HG02870 (cell line): ENCODE measurements at regions not wholly inside any gene's neighbourhood (a gene's known extent, or its start where the extent isn't known, plus 50 kb on each side); places are given as distances from the start of the nearest gene placed in this dataset.
"Not testable (repeated sequence)": the region's sequence is repeated elsewhere in the genome, so short reads cannot be mapped to it uniquely, and the experiment has no call there.

ENCODE experiments used
- ATAC-seq: cut with Tn5 transposase; IDR thresholded peaks from one replicate; pipeline ENCODE4 v1.9.1; 2021; ENCODE audit warnings: mild to moderate bottlenecking, moderate library complexity; ENCODE audit not compliant: unreplicated experiment

DNA sequence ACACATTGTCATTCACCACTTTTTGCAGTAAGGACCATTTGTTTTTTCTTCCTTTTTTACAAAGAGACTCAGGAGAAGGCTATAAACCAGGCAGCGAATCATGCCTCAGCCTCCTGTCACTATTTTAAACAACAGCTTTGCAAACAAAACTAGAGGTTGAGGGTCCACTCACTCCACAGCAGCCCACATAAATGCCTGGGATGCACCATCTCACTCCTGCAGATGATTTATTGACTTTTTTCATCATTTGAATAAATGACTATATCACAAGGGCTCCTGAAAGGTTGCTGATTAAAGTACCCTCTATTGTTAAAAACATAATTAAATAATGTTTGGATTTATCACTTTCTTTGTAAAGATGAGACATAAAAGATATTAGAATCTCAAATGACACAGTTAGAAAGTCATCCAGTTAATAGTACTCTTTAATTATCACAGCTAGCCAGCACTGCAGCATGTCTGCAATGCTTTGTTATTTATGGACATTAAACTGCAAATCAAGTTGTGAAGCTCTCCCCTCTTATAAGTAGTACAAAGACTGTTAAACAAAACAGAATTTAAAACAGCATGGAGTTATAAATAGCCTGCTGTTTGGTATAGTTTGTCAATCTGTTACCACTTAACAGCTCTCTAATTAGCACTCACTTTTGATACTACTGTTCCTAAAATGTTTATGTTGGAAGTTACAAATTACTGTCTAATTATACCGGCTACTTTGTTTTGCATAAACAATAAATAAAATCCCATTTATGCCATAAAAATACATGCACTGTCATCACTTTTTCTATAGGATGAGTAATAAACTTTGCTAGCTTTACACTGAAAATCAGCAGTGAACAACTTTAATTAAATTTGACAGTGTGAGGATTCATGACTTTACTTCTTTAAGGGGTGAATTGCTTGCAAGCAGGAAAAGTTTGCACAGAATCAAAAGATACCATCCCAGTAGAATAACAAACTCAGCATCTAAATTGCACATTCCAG lies 853.2 kb downstream of the UQCRFS1 start:
- no peak for ATAC-seq

DNA sequence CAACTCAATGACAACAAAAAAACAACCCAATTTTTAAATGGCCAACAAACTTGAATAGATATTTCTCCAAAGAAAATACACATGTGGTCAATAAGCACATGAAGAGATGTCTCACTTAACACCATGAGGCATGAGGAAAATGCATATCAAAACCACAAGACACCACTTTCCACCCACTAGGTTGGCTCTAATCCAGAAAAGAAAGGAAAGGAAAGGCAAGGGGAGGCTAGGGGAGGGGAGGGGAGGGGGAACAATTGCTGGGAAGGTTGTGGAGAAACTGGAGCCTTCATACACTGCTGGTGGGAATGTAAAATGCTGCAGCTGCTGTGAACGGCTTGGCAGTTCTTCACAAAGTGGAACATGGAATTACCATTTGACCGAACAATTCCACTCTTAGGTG lies 854.3 kb downstream of the UQCRFS1 start:
- no peak for ATAC-seq

DNA sequence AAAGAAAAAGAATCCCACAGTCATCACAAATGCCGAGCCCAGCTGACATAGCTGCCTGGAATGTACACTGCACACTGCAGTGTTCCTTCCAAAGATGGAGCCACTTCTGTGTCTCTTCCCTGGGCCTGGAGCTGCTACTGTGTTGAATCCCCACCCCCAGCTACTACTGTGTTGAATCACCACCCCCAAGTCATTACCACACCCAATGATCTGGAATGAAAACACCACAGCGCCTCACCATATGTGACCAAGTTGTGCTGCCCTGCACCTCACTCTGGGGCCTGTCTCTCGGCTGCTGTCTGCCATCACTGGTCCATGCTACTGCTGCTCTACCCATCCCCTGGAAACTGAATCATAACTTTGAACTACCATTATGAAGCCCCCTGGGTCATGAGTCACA lies 861.2 kb downstream of the UQCRFS1 start:
- no peak for ATAC-seq

DNA sequence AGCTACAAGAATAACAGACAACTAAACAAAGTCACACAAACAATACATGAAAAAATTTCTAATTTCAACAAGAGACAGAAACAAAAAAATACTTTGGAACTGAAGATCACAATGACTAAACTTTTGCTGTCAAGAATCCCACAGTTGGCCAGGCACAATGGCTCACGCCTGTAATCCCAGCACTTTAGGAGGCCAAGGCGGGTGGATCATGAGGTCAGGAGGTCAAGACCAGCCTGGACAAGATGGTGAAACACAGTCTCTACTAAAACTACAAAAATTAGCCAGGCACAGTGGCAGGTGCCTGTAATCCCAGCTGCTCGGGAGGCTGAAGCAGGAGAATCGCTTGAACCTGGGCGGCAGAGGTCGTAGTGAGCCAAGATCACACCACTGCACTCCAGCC lies 861.6 kb downstream of the UQCRFS1 start:
- not testable (repeated sequence) for ATAC-seq

DNA sequence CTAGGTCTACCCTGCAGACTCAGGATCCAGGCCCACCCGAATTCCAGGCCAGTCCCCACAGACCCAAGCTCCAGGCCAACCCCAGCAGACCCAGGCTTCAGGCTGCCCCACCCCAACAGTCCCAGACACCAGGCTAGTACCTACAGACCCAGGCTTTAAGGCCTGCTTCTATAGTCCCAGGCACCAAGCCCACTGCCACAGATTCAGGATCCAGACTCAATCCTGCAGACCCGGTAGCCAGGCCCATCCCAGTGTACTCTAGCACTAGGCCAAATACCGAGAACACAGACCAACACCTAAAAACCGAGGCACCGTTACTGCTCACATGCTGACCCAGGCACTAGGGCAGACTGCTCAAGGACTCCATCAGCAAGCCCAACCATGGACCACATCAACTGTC lies 862.3 kb downstream of the UQCRFS1 start:
- no peak for ATAC-seq

DNA sequence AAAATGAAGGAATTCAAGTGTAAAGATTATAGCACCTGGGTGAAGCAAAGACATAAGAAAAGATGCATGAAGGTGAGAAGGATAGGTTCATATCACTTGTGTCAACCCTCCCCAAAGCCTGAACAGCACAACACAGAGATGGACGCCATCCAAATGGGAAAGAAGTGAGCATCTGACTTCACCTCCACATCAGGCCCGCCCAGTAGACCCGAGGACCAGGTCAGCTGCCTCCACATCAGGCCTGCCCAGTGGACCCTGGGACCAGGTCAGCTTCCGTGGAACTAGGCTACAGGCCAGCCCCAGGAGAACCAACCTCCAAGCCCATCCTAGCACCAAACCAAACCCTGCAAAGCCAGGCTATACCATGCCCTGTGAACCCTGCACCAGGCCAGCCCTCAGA lies 862.9 kb downstream of the UQCRFS1 start:
- ATAC-seq = no peak

DNA sequence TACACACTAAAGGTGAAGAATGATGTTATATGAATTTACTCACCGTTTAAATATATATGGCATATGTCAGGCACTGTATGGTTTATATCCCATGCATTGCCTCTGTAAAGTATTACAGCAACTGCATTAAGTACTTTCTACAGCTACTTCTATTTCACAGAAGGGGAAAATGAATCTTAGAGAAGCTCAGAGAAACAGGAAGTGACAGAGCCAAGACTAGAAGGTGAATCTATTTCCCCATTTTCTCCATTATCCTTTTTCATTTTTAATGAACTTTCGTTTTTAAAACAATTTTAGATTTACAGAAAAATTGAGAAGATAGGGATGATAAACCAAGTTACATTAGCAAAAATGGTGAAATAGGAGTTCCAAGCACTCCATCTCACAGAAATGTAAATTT lies 863.3 kb downstream of the UQCRFS1 start:
- ATAC-seq = no peak

DNA sequence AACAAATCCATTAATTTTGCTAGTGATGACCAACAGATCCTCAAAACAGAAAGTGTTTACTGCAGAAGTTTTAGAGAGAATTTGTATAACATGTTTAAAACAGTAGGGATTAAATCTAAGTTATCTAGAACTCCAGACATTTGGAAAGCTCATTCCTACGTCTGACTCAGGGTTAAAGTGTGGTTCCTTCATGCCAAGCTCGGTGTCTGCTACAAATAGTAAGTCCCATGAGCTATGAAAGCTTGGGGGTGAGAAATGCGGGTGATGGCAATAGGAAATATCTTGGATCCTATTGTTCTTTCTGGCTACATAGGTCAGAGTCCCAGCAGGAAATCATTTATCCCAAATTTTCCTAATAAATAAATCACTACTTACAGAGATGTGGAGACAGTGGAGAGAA lies 867.1 kb downstream of the UQCRFS1 start:
- ATAC-seq = no peak

DNA sequence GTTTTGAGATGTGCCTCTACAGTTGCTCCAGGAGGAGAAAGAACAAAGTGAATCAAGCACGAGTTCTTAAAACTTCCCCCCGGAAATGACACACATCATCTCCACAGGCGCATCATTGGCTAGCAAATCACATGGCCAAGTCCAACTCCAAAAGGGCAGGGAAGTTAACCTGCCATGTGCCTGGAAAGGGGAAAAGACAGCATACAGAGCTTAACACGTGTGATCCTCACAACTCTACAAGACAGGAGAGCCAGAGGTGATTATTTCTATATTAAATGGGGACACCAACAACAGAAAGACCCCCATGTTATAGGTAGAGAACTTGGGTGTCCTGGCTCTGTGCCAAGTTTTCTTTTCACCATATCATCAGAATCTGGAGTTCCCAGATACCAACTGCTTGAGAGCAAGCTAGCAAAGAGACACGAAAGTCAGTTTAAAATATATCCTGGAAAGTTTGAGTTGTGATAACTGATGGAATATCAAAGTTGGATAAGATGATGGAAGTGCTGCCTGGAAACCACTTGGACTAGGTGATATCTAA lies 871.1 kb downstream of the UQCRFS1 start:
- ATAC-seq = no peak

DNA sequence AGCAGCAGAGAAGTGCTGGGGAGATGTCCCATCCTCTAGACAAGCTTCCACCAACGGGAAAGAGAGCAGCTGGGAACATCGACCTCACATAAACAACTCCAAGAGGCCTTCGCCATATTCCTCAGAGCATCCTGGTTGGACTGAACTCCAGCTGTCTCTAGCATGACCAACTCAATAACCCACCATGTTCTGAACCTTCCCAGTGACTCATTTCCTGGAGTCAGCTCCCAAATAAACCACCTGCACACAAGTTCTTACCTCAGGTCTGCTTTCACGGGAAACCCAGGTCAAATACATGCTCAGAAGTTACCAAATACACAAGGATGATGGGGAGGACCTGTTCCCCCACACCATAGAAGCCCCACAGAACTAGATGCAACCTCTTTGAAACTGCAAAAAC lies 878.5 kb downstream of the UQCRFS1 start:
- no peak for ATAC-seq

DNA sequence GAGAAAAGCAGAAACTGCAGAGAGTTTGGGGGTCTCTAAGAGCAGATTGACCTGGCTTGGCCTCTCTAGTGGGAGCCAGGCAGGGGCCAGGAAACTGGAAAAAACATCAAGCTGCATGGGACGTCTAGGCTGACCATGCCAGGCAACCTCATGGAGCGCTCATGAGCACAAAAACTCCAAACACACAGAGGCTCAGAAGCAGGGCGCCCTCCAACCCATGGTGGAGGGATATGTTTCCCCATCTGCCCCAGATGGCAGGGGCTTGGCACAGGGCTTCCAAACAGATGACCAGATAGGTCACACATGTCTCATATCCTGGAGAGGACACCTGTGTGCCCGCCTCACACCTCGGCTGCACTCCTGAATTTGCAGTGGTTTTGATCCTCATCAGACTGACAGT lies 879.0 kb downstream of the UQCRFS1 start:
- ATAC-seq = no peak

DNA sequence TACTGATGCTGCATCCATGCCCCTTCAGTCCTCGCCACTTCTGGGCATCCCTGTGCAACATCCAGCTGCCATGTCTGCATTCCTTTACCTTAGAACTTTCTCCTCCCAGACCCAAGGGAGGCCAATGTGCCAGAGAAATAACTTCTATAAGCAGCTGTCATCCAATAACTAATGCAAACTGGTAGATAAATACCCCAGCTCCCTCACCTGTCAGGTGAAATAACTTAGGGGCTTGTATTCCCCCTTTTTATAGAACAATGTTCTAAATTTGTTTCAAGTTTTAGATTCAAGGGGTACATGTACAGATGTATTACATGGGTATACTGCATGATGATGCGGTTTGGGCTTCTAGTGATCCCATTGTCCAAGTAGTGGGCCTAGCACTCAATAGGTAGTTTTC lies 880.1 kb downstream of the UQCRFS1 start:
- no peak for ATAC-seq

DNA sequence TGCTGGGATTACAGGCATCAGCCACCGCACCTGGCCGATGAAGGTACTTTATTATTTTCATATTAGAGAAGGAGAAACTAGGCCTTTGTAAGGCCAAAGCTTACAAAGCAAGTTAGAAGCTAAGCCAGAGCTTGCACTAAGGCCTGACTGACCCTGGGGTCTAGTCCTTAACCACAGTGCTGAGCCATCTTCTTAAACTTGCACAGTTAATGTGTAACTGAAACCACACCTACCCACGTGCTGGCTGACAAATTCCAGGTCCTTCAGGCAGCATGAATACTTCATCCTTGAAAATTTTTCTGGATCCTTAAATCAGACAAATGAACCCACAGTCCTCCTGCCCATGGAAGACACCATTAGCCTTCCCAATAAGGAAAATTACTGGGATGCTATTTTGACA lies 880.6 kb downstream of the UQCRFS1 start:
- ATAC-seq = no peak

DNA sequence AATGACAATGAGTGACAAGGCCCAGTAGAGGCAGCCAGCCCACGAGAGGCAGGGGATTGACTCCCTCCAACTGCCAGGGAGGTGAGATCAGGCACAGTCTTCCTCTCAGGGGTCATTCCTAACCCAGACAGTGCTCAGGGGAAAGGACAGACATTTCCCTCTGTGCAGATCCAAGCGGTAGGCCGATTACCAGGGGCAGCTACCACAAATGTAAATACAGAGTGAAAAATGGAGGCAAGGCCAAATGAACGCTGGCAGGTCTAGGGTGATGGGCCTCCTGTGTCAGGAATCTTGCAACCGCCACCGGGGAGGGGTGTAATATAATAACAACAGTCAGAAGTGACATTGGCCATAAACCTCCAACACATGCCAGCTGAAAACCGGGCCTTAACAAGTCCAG lies 881.4 kb downstream of the UQCRFS1 start:
- no peak for ATAC-seq

DNA sequence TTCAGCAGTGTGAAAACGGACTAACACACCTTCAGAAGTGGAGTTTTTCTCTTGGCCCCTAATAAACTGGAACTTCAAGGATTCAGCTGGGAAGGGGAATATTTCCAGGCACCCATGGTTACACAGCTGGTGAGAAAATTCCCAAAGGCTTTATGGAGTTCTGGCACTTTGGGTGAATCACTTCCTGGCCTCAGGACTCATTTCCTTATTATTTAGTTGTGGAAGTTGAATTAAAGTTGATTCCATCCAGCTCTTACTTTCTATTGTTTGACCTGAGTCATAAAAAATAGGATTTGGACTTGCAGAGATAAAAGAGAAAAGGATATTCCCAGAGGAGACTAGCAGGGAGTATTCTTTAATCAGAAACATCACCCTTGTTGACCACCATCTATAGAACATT lies 882.1 kb downstream of the UQCRFS1 start:
- ATAC-seq = no peak

DNA sequence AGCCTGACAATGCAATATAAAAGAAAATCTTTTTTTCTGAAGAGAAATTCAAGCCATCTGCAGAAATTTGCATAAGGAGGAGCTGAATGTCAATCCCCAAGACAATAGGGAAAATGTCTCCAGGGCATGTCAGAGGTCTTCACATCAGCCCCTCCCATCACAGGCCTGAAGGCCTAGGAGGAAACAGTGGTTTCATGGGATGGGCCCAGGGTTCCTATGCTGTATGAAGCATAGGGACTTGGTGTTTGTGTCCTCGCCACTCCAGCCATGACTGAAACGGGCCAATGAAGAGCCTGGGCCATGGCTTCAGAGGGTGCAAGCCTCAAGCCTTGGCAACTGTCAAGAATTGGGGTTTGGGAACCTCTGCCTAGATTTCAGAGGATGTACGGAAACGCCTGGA lies 883.5 kb downstream of the UQCRFS1 start:
- ATAC-seq = no peak

DNA sequence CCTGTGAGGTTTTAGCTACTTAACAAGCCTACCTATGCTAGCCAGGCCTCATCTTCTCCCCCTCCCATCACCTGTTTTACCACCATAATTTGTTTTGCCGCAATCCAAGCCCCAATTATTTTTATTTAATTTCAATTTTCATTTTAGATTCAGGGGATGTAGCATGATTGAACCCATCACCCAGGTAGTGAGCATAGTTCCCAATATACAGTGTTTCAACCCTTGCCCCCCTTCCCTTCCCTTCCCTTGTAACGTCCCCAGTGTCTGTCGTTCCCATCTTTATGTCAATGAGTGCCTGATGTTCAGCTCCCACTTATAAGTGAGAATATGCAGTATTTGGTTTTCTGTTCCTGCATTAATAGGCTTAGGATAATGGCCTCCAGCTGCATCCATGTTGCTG lies 885.0 kb downstream of the UQCRFS1 start:
- no peak for ATAC-seq

DNA sequence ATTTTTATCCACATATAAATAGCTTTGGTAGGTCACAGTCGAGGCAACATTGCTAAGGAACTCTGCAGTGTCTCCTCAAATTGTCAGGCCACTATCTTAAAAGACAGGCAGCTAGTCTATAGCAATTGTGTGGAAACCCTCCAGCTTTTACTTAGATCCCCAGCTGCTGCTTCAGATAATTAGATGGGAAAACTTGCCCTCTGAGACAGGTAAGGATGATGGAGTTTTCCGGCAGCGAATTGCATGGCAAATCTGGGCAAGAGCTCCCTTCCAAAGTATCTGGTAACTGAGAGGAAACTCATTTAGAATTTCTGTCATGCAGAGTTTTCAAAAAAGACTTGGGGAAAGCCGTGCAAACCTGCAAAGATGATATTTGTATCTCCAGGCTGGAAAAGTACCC lies 886.2 kb downstream of the UQCRFS1 start:
- no peak for ATAC-seq

DNA sequence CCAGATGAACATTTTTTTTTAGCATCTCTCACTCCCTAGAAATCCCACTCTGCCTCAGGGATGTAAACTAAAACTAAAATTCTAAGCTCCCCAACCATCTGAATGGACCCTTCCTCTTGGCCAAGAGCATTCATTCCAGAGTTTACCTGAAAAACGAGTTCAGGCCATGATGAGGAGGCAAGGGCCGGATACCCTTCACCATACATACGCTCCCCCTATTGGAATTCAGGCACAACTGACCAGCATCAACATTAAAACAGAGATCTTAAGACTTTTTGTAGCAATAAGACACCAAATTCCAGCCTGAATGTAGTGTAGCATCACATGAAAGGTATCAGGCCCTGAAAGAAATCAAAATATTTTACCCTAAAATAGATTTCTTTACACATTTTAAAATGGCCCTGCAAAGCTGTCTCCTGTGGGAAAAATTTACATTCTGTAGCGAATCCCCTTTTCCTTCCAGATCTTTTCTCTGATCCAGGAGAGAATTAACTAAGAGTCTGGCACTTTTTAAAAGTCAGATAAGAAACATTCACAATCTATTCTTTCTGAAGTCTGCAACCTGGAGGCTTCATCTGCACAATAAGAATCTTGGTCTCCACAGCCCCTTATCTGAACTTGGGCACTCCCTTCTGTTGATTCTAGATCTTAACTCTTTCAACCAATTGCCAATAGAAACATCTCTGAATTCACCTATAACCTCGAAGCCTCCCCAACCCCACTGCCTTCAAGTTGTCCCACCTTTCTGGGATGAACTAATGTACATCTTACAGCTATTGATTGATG lies 888.5 kb downstream of the UQCRFS1 start:
- ATAC-seq = no peak

DNA sequence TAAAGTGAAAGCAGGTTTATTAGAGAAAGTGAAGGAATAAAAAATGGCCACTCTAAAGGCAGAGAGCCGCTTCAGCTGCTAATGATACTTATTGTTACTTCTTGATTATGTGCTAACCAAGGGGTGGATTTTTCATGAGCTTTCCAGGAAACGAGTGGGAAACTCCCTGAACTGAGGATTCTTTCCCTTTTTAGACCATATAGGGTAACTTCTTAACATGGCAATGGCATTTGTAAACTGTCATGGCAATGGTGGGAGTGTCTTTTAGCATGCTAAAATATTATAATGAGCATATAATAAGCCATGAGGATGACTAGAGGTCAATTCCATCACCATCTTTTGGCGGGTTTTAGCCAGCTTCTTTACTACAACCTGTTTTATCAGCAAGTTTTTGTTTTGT lies 890.0 kb downstream of the UQCRFS1 start:
- ATAC-seq = no peak

DNA sequence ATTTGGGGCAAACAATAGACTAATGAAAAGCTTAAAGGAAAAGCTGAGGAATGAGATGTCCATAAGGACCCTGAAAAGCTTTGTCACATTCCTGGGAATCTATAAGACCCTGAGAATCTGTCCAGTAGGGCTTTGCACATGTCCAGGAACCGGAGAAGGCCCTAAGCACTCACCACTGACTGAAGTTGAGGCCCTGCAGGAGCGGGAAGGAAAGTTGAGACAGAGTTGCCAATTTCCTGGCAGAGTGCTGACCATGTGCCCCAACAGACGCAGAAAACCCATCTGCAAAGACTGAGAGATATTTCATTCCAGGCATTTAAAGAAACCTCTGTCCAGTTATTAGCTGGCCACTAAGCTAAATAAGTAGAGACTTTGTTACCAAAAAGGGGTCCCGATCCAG lies 890.5 kb downstream of the UQCRFS1 start:
- no peak for ATAC-seq

DNA sequence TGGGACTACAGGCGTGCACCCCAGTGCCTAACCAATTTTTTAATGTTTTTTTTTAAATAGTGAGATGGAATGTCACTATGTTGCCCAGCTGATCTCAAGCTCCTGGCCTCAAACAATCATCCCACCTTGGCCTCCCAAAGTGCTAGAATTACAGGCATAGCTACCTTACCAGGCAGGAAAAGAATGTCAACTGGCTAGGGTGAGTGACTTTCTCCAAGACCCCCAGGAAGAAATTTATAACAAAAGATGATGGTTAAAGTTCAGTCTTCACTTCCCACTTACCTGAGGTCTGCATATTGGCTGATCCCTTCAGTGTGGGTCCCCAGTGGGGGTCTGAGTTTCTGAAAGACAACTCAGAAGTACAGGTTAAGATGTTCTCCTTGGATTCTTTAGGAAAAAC lies 893.0 kb downstream of the UQCRFS1 start:
- ATAC-seq = no peak
